H54 (cell line): ENCODE measurements at regions not wholly inside any gene's neighbourhood (a gene's known extent, or its start where the extent isn't known, plus 50 kb on each side); places are given as distances from the start of the nearest gene placed in this dataset.

Experiments
- DNase-seq: peaks from one replicate; pipeline ENCODE4 v3.0.0; 2011; ENCODE audit warnings: low spot score, mixed read lengths; ENCODE audit not compliant: insufficient read length
- FAIRE-seq: peaks from 3 replicates; lab custom pipeline; 2011; peaks lifted over from hg19 to GRCh38; lab: Jason Lieb, UNC
- POLR2A ChIP-seq: IDR thresholded peaks from 2 replicates; pipeline ENCODE4 v1.6.1; 2011; ENCODE audit warnings: low read depth, mild to moderate bottlenecking, low read length

DNA sequence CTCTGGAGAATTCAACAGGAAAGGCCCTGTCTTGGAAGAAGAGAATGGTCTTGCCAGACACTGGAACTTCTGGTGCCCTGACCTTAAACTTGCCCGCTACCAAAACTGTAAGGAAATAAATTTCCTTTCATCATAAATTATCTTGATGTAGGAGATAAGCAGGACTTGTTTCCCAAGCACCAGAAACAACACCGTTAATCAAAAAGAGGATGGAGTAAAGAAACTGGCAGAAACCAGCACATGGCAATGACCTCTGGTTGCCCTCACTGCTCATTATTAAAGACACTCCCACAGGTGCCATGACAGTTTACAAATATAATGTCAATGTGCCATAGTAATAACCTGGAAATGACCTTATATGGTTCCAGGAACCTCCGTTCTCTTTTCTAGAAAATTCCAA is 426.1 kb downstream of the EDEM1 start:
- FAIRE-seq (no peak), DNase-seq (no peak)
- TF ChIP-seq POLR2A: no peak

DNA sequence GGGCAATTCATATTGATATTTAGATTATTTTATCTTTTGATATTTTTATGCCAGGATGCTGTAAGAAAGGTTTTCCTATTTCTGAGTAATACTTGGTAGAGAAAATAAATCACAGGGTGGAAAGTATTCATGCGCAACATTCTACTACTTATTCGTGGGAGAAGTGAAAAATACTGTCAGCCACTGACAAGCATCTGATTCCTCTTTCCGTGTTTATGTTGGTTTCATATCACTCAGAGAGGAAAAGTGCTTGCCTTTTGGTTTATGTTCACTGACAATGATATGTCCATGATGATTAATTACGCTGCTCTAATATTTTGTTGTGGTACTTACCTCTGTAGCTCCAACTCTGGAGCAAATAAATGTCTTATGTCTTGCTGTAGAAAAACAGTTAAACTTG is 429.4 kb downstream of the EDEM1 start:
- no peak for TF ChIP-seq POLR2A
- no peak for DNase-seq

DNA sequence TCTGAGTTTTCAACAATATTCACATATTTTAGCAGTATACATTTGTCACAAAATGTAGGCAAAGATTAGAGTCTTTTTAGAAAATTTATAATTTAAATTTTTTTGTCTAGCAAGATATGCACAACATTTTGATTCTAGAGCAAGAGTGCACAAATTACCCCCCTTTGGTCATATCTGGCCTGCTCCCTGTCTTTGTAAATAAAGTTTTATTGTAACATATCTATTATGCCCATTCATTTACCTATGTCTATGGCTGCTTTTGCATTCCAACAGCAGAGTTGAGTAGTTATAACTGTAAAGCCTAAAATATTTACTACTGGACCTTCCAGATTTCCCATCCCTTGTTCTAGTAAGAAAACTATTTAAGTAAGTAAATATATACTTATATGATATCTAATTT is 430.7 kb downstream of the EDEM1 start:
- TF ChIP-seq POLR2A: no peak
- no peak for FAIRE-seq
- no peak for DNase-seq

More for the DNA sequence above, 429.4 kb downstream of the EDEM1 start:
- FAIRE-seq: no peak

- DNase-seq (no peak), FAIRE-seq (no peak)
- no peak for TF ChIP-seq POLR2A
Observed at GRCh38 chr3:5630406-5630805, 442.9 kb downstream of the EDEM1 start.

DNA sequence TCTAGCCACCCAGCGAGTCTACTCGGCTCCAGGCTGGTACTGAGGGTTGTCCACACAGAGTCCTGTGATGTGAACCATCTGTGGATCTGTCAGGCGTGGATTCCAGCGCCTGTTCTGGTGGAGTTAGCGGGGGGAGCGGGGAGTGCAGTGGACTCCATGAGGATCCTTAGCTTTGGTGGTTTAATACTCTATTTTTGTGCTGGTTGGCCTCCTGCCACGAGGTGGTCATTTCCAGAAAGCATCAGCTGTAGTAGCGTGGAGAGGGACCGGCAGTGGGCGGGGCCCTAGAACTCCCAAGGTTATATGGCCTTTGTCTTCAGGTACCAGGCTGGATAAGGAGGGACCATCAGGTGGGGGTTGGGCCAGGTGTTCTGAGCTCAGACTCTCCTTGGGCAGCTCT is 446.5 kb downstream of the EDEM1 start:
- FAIRE-seq (no peak), DNase-seq (no peak)
- TF ChIP-seq POLR2A: no peak

DNA sequence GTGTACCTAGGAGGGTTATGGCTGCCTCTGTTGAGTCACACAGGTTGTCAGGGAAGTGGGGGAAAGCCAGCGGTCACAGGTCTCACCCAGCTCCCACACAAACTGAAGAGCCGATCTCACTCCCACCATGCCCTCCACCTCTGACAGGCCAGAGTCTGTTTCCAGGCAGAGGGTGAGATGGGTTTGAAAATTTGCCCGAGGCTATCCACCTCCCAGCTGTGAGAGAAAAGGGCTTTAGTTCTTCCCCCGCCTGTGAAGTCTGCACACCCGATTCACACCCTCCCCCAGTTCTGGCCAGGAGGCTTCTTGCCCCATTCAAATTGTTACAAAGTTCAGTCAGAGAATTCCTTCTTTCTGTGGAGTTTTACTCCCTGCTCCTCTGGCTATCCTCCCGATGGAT is 446.9 kb downstream of the EDEM1 start:
- no peak for DNase-seq
- TF ChIP-seq POLR2A: no peak
- FAIRE-seq: no peak

GRCh38 chr3:5635746-5636145 is 448.2 kb downstream of the EDEM1 start:
- no peak for FAIRE-seq
- TF ChIP-seq POLR2A: no peak

DNA sequence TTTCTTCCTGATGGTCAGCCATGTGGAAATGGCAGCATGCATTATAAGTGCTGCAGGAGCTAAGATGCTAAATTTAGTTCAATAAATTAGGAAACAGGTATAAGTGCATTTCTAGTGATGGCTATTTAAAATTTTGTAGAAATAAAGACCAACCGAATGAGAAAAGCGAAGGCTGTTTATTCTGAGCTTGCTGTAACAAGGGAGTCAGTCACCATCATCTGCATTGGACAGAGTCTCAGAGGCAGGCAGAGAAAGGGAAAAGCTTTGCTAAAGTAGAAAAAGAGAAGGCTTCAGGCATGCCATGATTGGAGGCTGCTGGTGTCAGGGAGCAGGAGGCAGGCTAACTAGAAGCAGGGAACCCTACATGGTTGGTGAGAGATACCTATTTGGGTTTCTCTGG is 451.0 kb downstream of the EDEM1 start:
- DNase-seq (no peak), FAIRE-seq (no peak)
- TF ChIP-seq POLR2A: no peak

More at GRCh38 chr3:5635746-5636145, 448.2 kb downstream of the EDEM1 start:
- DNase-seq: no peak

- FAIRE-seq (no peak), DNase-seq (no peak)
- no peak for TF ChIP-seq POLR2A
Observed at GRCh38 chr3:5644773-5645670, 457.5 kb downstream of the EDEM1 start.

DNA sequence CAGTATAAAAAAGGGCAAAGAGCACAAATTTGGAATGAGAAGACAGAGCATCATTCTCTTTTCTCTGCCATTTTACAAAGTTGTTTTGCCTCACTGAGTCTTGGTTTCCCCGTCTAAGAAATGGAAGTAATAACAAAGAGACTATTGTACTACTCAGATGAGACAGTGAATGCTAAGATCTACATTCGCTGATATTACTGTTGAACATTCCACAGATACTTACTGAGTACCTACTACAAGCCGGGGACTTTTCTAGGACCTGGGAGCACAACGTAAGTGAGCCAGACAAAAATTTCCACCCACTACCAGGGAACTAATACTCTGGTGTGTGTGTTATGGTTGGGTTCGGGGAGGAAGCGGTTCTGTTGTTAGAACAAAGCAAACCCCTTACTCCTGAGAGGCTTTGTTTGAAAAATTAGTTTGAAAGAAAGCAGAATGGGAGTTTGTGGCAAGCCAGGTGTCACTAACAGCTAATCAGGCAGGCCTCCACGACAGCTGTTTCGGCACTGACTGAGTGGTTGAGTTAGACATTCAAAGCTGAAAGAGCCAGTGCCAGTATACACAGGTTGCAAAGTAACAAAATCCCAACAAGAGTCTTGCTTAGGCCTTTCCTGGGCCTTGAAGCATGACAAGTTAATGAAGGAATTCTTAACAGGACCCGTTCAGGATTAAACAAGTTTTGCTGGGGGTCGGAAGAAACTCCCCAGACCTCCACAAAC is 458.3 kb downstream of the EDEM1 start:
- DNase-seq (no peak), FAIRE-seq (no peak)
- no peak for TF ChIP-seq POLR2A

- FAIRE-seq: no peak
- no peak for DNase-seq
Observed at GRCh38 chr3:5650303-5650702, 462.8 kb downstream of the EDEM1 start.

DNA sequence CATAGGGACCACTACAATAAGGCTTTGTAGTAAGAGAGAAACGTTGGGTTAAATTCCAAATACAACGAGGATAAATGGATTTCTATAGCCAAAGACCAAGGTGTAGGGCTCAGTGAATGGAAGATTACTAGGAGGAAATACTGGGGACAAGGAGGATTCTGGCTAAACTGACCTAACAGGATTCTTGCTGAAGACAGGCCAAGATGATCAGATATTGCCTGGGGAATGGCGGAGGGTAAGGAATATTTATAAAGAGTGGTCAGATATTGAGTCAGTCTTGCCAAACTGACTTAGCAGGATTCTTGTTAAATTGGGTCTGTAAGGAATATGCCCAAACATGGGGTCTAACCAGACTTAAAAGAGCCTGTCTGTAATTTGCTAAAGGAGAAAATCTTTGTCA is 463.8 kb downstream of the EDEM1 start:
- TF ChIP-seq POLR2A: no peak
- DNase-seq: no peak
- FAIRE-seq: no peak

More at GRCh38 chr3:5650303-5650702, 462.8 kb downstream of the EDEM1 start:
- TF ChIP-seq POLR2A: no peak

GRCh38 chr3:5653426-5654143 is 466.1 kb downstream of the EDEM1 start:
- FAIRE-seq (no peak), DNase-seq (no peak)
- no peak for TF ChIP-seq POLR2A

DNA sequence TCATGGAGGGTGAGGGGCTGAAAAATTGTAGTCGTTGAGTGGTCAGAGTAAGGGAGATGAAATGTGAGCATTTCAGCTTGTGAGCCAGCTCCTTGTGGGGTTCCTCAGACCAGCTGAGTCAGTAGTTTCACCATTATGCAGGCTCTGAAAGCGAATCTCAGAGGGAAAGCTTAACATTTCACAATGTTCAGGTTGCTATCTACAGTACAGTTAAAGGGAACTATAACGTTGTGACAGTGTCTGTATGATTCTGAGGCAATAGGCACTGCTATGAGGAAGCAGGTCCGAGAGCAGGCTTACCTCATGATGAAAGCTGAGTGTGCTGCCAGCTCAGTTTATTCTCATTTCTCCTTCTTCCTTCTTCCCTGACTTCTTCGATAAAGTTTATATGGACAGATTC is 469.6 kb downstream of the EDEM1 start:
- no peak for DNase-seq
- no peak for FAIRE-seq
- no peak for TF ChIP-seq POLR2A

DNA sequence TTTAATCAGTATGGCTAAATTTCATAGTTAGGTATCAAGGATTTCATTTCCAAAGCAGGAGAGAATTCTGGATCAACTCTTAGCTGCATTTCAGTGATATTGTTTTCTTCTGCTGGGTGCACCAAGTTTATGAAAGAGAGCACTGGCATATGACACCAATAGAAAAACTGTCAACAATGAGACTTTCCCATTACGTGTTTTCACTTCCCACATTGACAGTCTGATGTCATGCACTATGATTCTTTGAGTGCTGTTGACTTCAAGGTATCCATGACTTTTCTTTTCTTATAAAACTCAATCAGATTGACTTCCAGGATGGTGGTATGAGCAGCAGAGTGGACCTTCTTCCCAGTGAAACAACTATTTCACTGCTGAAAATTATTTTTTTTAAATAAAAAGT is 476.1 kb downstream of the EDEM1 start:
- DNase-seq (no peak), FAIRE-seq (no peak)

More for the DNA sequence above, 476.1 kb downstream of the EDEM1 start:
- TF ChIP-seq POLR2A: no peak
